AG10803 (cell line): ENCODE measurements at regions not wholly inside any gene's neighbourhood (a gene's known extent, or its start where the extent isn't known, plus 50 kb on each side); places are given as distances from the start of the nearest gene placed in this dataset.

Source experiments
- DNase-seq: peaks from one replicate; pipeline ENCODE4 v3.0.0; 2010; ENCODE audit warnings: low read depth
- H3K4me3 ChIP-seq: 2 replicates; pipeline ENCODE4 v1.5.1; 2011; ENCODE audit warnings: mild to moderate bottlenecking, low read length, control low read depth
- CTCF ChIP-seq: conservative IDR thresholded peaks from 2 replicates; pipeline ENCODE4 v1.5.1; 2011; ENCODE audit warnings: mild to moderate bottlenecking, low read length, control low read depth, inconsistent platforms

GRCh38 chr10:3402187-3402751 is 229.7 kb upstream of the PITRM1 start:
- TF ChIP-seq CTCF, result no peak
- H3K4me3 ChIP-seq, result no peak overlapping the region
- no peak for DNase-seq

DNA sequence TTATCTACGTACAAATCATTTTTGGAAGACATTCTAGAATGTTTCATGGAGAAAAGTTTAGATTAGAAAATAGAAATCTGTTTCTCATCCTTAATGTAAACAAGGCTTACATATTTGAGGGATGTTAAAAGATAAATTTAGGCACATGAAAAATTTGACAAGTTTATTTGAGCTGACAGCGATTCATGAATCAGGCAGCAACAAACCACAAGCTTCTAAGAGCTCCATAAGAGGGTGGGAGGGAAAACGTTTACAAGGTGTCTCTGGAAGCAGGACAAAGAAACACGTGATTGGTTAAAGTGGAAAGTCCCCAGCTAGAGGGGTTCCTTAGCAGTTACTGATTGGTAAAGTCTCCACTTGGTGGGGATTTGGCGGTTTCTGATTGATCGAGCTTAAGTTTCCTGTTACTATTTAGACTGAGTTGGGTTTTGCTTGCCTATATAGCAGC is 228.9 kb upstream of the PITRM1 start:
- no peak for TF ChIP-seq CTCF
- no peak overlapping the region for H3K4me3 ChIP-seq
- peak; percentile 45 for DNase-seq

DNA sequence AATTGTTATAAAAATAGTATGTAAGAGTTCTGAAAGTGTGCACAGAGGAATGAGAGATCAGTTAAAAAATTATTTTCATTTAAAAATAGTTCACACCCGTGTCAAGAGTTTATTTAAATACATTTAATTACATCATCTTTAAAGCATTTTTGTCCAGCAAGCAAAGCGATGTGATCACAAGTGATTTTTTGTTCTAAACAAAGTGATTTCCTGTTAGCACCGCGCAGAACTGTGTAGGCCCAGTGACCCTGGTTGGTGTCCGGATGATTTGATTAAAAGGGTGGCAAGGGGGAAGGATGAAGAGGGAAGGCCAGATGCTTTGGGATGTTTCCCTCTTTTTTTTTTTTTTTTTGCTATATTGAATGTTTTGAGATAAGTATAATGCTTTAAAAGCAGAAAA is 227.8 kb upstream of the PITRM1 start:
- no peak for DNase-seq
- no peak for TF ChIP-seq CTCF
- no peak overlapping the region for H3K4me3 ChIP-seq

- no peak overlapping the region for H3K4me3 ChIP-seq
- TF ChIP-seq CTCF, result no peak
- DNase-seq, result no peak
These were observed 227.2 kb upstream of the PITRM1 start for GRCh38 chr10:3399756-3400155.

- no peak for TF ChIP-seq CTCF
- DNase-seq, result peak; percentile 73
- H3K4me3 ChIP-seq, result no peak overlapping the region
These were observed 226.5 kb upstream of the PITRM1 start for GRCh38 chr10:3398825-3399646.

GRCh38 chr10:3397846-3398245 is 225.3 kb upstream of the PITRM1 start:
- H3K4me3 ChIP-seq, result no peak overlapping the region
- no peak for DNase-seq
- TF ChIP-seq CTCF, result no peak

DNA sequence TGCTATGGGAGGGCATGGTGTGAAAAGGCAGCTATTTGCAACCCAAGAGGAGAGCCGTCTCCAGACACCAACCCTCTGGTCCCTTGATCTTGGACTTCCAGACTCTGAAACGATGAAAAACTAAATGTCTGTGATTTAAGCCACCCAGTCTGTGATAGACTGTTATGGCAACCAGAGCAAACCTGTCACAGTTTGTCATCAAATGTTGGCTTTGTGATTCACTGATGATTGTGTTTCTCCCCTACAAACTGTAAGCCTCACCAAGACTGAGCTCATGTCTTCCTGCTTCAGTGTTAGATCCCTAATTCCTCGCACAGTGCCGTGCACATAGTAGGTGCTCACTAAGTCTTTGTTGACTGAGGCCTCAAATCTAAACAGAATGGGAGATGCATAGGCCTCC is 224.6 kb upstream of the PITRM1 start:
- DNase-seq, result no peak
- no peak for TF ChIP-seq CTCF
- no peak overlapping the region for H3K4me3 ChIP-seq
